ENCODE measurements at regions not wholly inside any gene's neighbourhood (a gene's known extent, or its start where the extent isn't known, plus 50 kb on each side); places are given as distances from the start of the nearest gene placed in this dataset.

DNA sequence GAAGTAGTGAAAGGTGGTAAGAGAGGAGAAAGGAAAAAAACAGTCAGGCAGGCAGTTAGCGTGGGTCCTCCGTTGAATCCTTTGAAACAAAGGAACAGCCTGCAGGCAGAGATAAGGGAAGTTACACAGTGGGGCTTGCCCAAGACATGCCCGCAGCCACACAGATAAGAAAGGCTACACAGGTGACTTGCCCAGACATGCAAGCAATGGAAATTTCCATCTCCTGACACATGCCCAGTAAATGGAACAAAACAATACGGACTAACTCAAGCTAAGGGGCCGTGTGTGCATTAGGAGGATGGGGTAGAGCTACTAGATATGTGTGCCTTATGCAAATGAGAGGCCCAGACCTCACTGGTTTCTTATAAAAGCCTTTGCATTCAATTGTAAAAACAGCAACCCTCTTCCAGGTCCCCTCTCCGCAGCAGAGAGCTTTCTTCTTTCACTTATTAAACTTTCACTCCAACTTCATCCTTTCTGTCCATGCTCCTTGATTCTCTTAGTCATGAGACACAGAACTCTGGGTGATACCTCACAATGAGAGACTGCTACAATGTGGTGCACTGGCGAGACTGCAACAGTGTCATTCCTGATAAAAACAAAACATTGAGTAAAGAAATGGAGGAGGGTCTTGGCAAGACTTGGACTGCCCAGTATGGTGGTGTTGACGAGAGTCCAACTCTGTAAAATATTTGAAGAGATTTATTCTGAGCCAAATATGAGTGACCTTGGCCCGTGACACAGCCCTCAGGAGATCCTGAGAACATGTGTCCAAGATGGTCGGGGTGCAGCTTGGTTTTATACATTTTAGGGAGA is 997.4 kb upstream of the PRKX start:
- no peak overlapping the region for H3K27ac ChIP-seq
- no peak for DNase-seq
- H3K27me3 ChIP-seq: no peaks in the 10 kb centered on the region
- H3K4me3 ChIP-seq: no peak overlapping the region
- TF ChIP-seq CTCF (IDR thresholded peaks at IDR 0.05) (no peak), POLR2A (IDR thresholded peaks at IDR 0.05) (no peak)
- no peaks in the 10 kb centered on the region for H3K4me1 ChIP-seq
- no peaks in the 10 kb centered on the region for H3K36me3 ChIP-seq
- no peaks in the 10 kb centered on the region for H3K9me3 ChIP-seq

GRCh38 chrX:4708970-4709760 is 995.7 kb upstream of the PRKX start:
- Histone ChIP-seq H3K36me3 (no peaks in the 10 kb centered on the region), H3K27ac (no peak overlapping the region), H3K4me1 (no peaks in the 10 kb centered on the region), H3K9me3 (no peaks in the 10 kb centered on the region), H3K4me3 (no peak overlapping the region), H3K27me3 (no peaks in the 10 kb centered on the region)
- no peak for TF ChIP-seq POLR2A (IDR thresholded peaks at IDR 0.05)
- TF ChIP-seq CTCF (IDR thresholded peaks at IDR 0.05): no peak
- no peak for DNase-seq

- H3K9me3 ChIP-seq: no peaks in the 10 kb centered on the region
- H3K4me3 ChIP-seq: no peak overlapping the region
- no peak for TF ChIP-seq CTCF (IDR thresholded peaks at IDR 0.05)
- TF ChIP-seq POLR2A (IDR thresholded peaks at IDR 0.05): no peak
- no peak overlapping the region for H3K27ac ChIP-seq
- H3K36me3 ChIP-seq: no peaks in the 10 kb centered on the region
- H3K27me3 ChIP-seq: no peaks in the 10 kb centered on the region
- no peak for DNase-seq
- no peaks in the 10 kb centered on the region for H3K4me1 ChIP-seq
Measured at GRCh38 chrX:4706961-4707360, 993.5 kb upstream of the PRKX start.

- Histone ChIP-seq H3K36me3 (no peaks in the 10 kb centered on the region), H3K4me1 (no peaks in the 10 kb centered on the region), H3K4me3 (no peak overlapping the region), H3K9me3 (no peaks in the 10 kb centered on the region), H3K27me3 (no peaks in the 10 kb centered on the region), H3K27ac (no peak overlapping the region)
- no peak for DNase-seq
- no peak for TF ChIP-seq CTCF (IDR thresholded peaks at IDR 0.05)
- TF ChIP-seq POLR2A (IDR thresholded peaks at IDR 0.05): no peak
Measured at GRCh38 chrX:4690521-4690920, 977.1 kb upstream of the PRKX start.

DNA sequence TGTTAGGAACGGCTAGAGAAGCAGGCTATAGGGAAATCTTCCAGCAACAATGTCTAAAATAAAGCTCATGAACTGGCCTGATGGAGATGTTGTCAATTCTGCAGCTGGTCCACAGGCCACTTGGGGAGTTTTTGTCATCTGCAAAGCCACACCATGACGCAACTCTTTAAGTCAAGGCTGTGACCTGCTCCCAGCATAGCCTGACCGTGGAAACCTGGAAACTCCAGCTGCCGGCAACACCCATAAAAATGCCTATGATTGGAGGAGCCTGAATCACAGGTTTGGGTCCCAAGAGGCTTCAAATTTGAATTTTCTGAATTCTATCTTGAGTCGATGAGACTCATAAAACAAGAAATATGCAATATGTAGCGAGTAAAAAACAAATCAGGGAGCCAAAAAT is 969.2 kb upstream of the PRKX start:
- TF ChIP-seq POLR2A (IDR thresholded peaks at IDR 0.05): no peak
- TF ChIP-seq CTCF (IDR thresholded peaks at IDR 0.05): no peak
- no peak for DNase-seq
- Histone ChIP-seq H3K27ac (no peak overlapping the region), H3K36me3 (no peaks in the 10 kb centered on the region), H3K4me1 (no peaks in the 10 kb centered on the region), H3K27me3 (no peaks in the 10 kb centered on the region), H3K4me3 (no peak overlapping the region), H3K9me3 (no peaks in the 10 kb centered on the region)

All from Peyer's patch (tissue), 4 donors.